ENCODE measurements at regions not wholly inside any gene's neighbourhood (a gene's known extent, or its start where the extent isn't known, plus 50 kb on each side); places are given as distances from the start of the nearest gene placed in this dataset.

DNA sequence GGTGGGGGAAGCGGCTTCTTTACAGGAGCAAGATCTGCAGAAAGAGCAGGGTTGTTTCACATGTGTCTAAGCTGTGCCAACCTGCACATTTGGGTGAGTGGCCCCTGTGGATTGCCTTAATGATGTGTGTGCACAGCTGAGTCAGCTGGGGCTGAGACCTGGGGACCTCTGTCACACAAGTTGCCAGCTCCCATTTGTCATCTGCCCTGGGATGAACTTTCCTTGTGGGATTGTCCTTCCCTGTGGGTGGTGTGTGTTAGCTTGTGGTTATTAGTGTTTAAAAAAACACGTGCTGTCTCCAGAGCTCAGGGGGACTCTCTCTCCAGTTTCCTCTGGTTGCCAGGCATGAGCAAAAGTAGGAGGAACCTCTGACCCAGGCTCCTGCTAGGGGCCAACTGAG, 400.5 kb upstream of the CCL2 start:
- POLR2A ChIA-PET, result no interaction called here

GRCh38 chr17:33858121-33858520, 397.0 kb upstream of the CCL2 start:
- POLR2A ChIA-PET, result no interaction called here
- Histone ChIP-seq H3K27ac (ENCODE audit: extremely low read length, insufficient read depth, low read length) (no peak overlapping the region), H3K36me3 (replicated peaks in 1 of 2; ENCODE audit: control insufficient read depth in 1 of 2, insufficient read depth in 2 of 2, low read length in 2 of 2) (no peaks in the 10 kb centered on the region), H4K20me1 (ENCODE audit: insufficient read depth, low read length) (no peaks in the 10 kb centered on the region), H3K27me3 (ENCODE audit: control insufficient read depth in 1 of 2, insufficient read depth in 2 of 2, low read length in 2 of 2) (no peaks in the 10 kb centered on the region; a peak in 1 of 5 replicates), H3K79me2 (ENCODE audit: insufficient read depth, low read length) (no peaks in the 10 kb centered on the region), H3K4me1 (ENCODE audit: insufficient read depth, low read length) (no peaks in the 10 kb centered on the region), H3K4me3 (replicated peaks in 1 of 3; ENCODE audit: insufficient read depth in 1 of 3, low read depth in 2 of 3, low read length in 3 of 3) (no peak overlapping the region), H3K4me2 (ENCODE audit: low read depth, low read length) (no peak overlapping the region), H2AFZ (ENCODE audit: low read length) (no peak overlapping the region), H3K9me3 (ENCODE audit: low read length) (no peaks in the 10 kb centered on the region), H3K9ac (ENCODE audit: insufficient read depth, low read depth, low read length) (no peak overlapping the region)
- TF ChIP-seq ZBTB4 (CRISPR knock-in tag; IDR thresholded peaks at IDR 0.05; ENCODE audit: borderline replicate concordance), result no peak
- no peak for TF ChIP-seq ZNF709 (CRISPR knock-in tag; IDR thresholded peaks at IDR 0.05)
- no peak for TF ChIP-seq SALL1 (CRISPR knock-in tag; IDR thresholded peaks at IDR 0.05)
- intact Hi-C loops (cut with micrococcal nuclease; ENCODE audit: unreplicated experiment), result no loop called here
- no peak for ATAC-seq
- FAIRE-seq, result no peak
- DNase-seq (ENCODE audit: low spot score), result no peak
- no TSS peak for BruUV-seq (replicated peaks)
- in situ Hi-C loops (cut with HindIII; ENCODE audit: extremely low pct_ligation_motif_present, low pct_unique_long_range_greater_than_20kb), result no loop called here
- WGBS (ENCODE audit: low lambda C conversion rate), result 0% methylated on average over 4 of the region's 6 CpGs
- CTCF ChIA-PET (ENCODE audit: low intra/inter-chr PET ratio, low total read pairs), result no interaction called here

More for the DNA sequence above, 400.5 kb upstream of the CCL2 start:
- FAIRE-seq (no peak), ATAC-seq (no peak), DNase-seq (ENCODE audit: low spot score) (no peak)
- Histone ChIP-seq H3K36me3 (replicated peaks in 1 of 2; ENCODE audit: control insufficient read depth in 1 of 2, insufficient read depth in 2 of 2, low read length in 2 of 2) (no peaks in the 10 kb centered on the region), H3K9ac (ENCODE audit: insufficient read depth, low read depth, low read length) (no peak overlapping the region), H3K4me2 (ENCODE audit: low read depth, low read length) (no peak overlapping the region), H3K27me3 (ENCODE audit: control insufficient read depth in 1 of 2, insufficient read depth in 2 of 2, low read length in 2 of 2) (no peaks in the 10 kb centered on the region), H4K20me1 (ENCODE audit: insufficient read depth, low read length) (no peaks in the 10 kb centered on the region), H3K4me3 (replicated peaks in 1 of 3; ENCODE audit: insufficient read depth in 1 of 3, low read depth in 2 of 3, low read length in 3 of 3) (no peak overlapping the region), H2AFZ (ENCODE audit: low read length) (no peak overlapping the region), H3K9me3 (ENCODE audit: low read length) (no peaks in the 10 kb centered on the region), H3K79me2 (ENCODE audit: insufficient read depth, low read length) (no peaks in the 10 kb centered on the region), H3K27ac (ENCODE audit: extremely low read length, insufficient read depth, low read length) (no peak overlapping the region), H3K4me1 (ENCODE audit: insufficient read depth, low read length) (no peaks in the 10 kb centered on the region)
- BruUV-seq (replicated peaks), result no TSS peak
- no peak for TF ChIP-seq ZNF709 (CRISPR knock-in tag; IDR thresholded peaks at IDR 0.05)
- TF ChIP-seq HNRNPLL (IDR thresholded peaks at IDR 0.05; ENCODE audit: low read depth, low read length, poor library complexity, severe bottlenecking), result no peak
- TF ChIP-seq SIN3A (IDR thresholded peaks at IDR 0.05; ENCODE audit: borderline replicate concordance, low read depth, low read length), result no peak
- TF ChIP-seq, protein P1, sequence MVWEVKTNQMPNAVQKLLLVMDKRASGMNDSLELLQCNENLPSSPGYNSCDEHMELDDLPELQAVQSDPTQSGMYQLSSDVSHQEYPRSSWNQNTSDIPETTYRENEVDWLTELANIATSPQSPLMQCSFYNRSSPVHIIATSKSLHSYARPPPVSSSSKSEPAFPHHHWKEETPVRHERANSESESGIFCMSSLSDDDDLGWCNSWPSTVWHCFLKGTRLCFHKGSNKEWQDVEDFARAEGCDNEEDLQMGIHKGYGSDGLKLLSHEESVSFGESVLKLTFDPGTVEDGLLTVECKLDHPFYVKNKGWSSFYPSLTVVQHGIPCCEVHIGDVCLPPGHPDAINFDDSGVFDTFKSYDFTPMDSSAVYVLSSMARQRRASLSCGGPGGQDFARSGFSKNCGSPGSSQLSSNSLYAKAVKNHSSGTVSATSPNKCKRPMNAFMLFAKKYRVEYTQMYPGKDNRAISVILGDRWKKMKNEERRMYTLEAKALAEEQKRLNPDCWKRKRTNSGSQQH (CRISPR knock-in tag; IDR thresholded peaks at IDR 0.05; ENCODE audit: low read depth), result no peak
- TF ChIP-seq PRMT3 (CRISPR knock-in tag; IDR thresholded peaks at IDR 0.05; ENCODE audit: borderline replicate concordance, low read depth), result no peak
- no peak for TF ChIP-seq ZNF782 (CRISPR knock-in tag; IDR thresholded peaks at IDR 0.05; ENCODE audit: borderline replicate concordance)
- TF ChIP-seq ZNF331 (CRISPR knock-in tag; IDR thresholded peaks at IDR 0.05), result no peak
- TF ChIP-seq ZKSCAN5 (CRISPR knock-in tag; IDR thresholded peaks at IDR 0.05), result no peak
- no peak for TF ChIP-seq NFRKB (IDR thresholded peaks at IDR 0.05)
- no peak for TF ChIP-seq TSC22D2 (CRISPR knock-in tag; IDR thresholded peaks at IDR 0.05; ENCODE audit: borderline replicate concordance)
- TF ChIP-seq ZNF562 (CRISPR knock-in tag; IDR thresholded peaks at IDR 0.05; ENCODE audit: borderline replicate concordance), result no peak
- no peak for TF ChIP-seq WIZ (CRISPR knock-in tag; IDR thresholded peaks at IDR 0.05)
- TF ChIP-seq ATAD3A (CRISPR knock-in tag; IDR thresholded peaks at IDR 0.05), result no peak
- TF ChIP-seq SIN3B (IDR thresholded peaks at IDR 0.05; ENCODE audit: low read length), result no peak
- in situ Hi-C loops (cut with HindIII; ENCODE audit: extremely low pct_ligation_motif_present, low pct_unique_long_range_greater_than_20kb), result no loop called here
- whole genome bisulfite sequencing (ENCODE audit: low lambda C conversion rate), result 0% methylated on average over 2 of the region's 2 CpGs
- CTCF ChIA-PET (ENCODE audit: low intra/inter-chr PET ratio, low total read pairs), result no interaction called here
- intact Hi-C loops (cut with micrococcal nuclease; ENCODE audit: unreplicated experiment), result no loop called here

Data from HepG2 (cell line).